MV-4-11 (cell line): ENCODE measurements at regions not wholly inside any gene's neighbourhood (a gene's known extent, or its start where the extent isn't known, plus 50 kb on each side); places are given as distances from the start of the nearest gene placed in this dataset.
"Not testable (repeated sequence)": the region's sequence is repeated elsewhere in the genome, so short reads cannot be mapped to it uniquely, and the experiment has no call there.

Experiments
- DNase-seq: peaks from one replicate; lab custom pipeline; 2025; lab: John Stamatoyannopoulos, UW

GRCh38 chr2:234802071-234802844, 149.6 kb upstream of the SH3BP4 start:
- no peak for DNase-seq

- DNase-seq: no peak
Measured at GRCh38 chr2:234797566-234798250, 154.1 kb upstream of the SH3BP4 start.

DNA sequence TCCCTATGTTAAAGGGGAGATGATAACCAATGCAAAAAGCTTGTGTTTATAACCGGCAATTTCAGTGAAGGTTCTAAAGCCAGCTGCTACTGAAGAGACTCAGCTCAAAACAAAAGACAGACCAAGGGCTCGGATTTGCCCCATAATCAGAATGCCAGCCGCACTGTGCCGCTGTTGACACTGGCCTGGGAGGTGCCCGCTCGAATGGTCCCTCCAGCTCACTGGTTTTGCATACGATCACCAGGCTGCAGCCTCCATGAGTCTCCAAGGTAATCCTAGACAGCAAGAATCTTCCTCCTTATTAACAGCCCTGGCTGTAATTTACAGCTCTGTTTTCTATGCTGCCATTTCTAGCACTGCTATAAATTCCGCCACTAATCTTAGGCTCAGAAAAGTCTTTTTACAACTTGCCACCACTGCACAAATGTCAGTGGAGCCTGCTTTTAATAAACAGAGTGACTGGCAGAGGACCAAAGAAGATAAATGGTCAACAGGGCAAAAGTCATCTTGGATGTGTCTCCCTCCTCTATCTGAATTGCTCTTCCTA, 155.7 kb upstream of the SH3BP4 start:
- no peak for DNase-seq

GRCh38 chr2:234795272-234795920, 156.4 kb upstream of the SH3BP4 start:
- no peak for DNase-seq

DNA sequence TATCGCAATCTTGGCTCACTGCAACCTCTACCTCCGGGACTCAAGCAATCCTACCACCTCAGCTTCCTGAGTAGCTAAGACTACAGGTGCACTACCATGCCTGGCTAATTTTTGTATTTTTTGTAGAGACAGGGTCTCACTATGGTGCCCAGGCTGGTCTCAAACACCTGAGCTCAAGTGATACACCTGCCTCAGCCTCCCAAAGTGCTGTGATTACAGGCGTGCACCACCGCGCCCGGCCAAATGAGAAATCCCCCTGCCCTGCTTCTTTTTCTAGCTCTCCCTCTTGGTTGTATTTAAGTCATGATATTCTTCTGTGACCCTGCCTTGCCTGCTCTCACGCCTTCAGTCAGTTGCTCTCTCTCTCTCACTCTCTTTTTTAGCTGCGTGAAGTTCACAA, 157.0 kb upstream of the SH3BP4 start:
- DNase-seq: no peak

GRCh38 chr2:234793212-234793785, 158.5 kb upstream of the SH3BP4 start:
- DNase-seq: no peak

- no peak for DNase-seq
Measured at GRCh38 chr2:234792621-234793022, 159.2 kb upstream of the SH3BP4 start.

GRCh38 chr2:234792096-234792495, 159.7 kb upstream of the SH3BP4 start:
- not testable (repeated sequence) for DNase-seq

DNA sequence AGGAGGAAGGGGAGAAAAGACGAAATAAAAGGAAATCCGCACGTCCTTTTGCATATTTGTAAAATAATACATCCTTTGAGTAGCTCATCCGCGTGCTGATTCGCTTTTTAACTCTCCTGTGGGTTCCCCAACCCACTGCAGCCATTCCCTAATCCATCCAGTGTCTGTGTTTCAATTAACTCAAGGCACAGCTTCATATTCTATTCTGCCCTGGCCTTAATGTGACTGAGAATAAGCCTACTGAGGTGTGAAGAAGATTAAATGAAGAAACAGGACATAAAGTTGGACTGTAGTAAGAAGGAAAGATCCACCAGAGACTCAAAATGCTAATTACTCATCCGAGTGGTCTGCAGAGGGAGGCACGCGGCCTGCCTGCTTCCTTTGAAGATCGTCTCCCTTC, 161.4 kb upstream of the SH3BP4 start:
- no peak for DNase-seq

DNA sequence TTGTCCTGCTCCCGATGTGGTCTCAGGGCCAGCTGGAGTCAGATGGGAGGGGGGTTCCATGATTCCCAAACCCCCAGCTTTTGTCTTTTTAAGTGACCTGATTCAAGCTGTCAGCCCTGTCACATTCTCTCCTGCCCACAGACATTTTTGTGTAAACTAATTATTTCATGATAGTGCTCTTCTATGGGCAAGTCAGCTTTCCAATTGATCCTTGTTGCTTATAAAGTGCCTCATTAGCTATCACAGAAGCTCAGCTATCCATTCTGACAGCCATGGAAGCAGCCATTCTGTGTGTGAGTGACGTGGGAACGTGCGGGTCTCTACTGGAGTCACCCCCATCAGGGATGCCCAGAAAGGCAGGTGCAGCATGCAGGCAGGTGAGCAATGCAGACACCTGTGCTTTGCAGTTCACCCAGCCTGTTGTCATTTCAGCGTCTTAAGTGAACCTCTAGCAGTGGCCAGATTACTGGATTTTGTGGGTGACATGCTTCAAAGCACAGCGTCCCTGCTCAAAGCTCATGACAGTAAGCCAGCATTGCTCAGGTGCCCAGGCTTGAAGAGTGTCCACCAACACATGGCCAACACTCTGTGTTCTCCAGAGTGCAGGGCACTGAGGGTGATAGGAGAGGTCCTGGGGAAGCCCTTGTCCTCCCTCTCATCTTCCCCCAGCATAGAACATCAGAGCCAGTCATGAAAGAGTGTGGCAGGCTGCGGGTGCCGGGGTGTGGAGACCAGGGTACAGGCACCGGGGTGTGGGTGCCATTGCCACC, 162.1 kb upstream of the SH3BP4 start:
- no peak for DNase-seq

- DNase-seq: no peak
Measured at GRCh38 chr2:234788841-234789240, 163.0 kb upstream of the SH3BP4 start.

DNA sequence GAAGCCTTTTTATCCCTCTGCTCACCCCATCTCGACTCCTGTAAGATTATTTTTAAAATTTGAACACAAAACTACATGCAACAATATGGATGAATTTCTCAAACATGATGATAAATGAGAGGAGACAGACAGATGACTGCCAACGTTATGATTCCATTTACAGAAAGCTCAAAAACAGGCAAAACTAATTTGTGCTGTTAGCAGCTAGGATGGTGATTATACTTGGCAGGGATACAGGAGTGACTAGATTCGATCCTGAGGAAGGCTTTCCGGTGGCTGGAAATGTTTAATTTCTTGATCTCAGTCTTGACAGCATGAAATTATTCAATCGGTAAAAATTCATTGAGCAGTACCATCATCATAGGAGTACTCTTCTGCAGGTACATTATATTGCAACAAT, 163.4 kb upstream of the SH3BP4 start:
- DNase-seq: no peak

DNA sequence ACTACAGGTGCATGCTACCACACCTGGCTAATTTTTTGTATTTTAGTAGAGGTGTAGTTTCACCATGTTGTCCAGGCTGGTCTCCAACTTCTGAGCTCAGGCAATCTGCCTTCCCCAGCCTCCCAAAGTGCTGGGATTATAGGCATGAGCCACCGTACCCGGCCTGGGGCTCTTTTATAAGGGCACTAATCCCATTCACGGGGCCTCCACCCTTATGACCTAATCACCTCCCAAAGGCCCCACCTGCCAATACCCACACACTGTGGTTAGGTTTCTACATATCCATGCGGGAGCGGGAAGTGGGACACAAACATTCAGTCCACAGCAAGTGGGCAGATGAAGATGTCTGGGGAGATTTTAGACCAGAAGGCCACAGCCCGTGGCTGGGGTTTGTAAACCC, 164.7 kb upstream of the SH3BP4 start:
- no peak for DNase-seq

DNA sequence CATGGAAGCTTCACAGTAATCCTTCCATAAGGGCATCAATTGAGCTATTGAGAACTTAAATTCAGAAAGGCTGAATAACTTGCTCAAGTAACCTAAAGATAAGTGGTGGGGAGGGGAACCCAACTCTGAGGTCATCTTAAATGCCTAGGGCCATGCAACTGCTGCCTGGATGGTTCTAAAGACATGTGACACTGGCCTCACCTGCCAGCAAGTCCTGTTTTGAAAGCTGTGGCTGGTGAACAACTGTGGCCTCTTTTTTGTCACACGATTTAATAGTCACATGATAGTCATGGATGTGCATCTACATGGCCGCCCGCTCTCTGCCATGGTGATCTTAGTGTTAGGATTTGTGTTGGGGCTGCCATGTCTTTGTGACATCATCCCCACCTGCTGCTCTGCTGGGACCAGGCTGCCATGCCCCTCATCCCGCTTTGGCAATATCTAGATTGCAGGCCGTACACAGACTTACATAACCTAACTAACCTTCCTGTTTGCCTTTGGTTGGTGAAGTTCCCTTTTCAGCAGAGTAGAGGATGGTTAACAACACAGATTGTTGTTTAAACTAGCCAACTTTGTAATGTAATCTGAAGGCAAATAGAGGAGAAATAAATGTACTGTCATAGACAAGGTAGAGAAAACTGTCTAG, 177.9 kb upstream of the SH3BP4 start:
- no peak for DNase-seq

- no peak for DNase-seq
Measured at GRCh38 chr2:234773129-234773528, 178.7 kb upstream of the SH3BP4 start.

- no peak for DNase-seq
Measured at GRCh38 chr2:234772733-234773060, 179.1 kb upstream of the SH3BP4 start.

DNA sequence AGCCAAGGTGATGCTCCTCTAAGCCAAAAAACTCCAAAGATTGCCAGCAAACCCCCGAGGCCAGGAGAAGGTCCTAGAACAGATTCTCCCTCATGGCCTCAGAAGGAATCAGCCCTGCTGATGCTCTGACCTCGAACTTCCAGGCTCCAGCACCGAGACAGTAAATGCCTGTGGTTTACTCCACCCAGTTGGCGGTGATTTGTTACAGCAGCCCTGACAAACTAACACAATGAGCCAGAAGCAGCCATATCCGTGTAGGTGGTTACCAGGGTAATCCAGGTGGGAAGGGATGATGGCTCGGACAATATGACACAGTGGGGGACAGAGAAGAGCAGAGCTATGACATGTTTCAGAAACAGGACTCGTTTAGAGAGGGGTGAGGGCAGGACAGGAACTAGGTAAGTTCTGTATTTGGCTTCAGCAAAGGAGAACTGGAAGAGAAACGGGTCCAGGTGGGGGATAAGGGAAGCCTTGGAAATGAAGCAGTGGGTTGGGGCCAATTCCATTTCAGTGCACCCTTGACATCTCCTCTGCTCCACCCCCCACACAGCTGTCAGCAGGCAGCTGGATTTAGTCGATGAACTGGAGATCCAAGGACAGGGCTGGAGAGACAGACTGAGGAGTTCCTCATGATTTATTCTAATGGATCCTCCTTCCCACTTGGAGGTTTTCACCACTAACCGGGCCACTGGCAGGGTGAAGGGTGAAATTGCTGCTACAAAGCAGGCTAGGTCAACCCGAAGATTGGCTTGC, 179.7 kb upstream of the SH3BP4 start:
- DNase-seq: no peak

DNA sequence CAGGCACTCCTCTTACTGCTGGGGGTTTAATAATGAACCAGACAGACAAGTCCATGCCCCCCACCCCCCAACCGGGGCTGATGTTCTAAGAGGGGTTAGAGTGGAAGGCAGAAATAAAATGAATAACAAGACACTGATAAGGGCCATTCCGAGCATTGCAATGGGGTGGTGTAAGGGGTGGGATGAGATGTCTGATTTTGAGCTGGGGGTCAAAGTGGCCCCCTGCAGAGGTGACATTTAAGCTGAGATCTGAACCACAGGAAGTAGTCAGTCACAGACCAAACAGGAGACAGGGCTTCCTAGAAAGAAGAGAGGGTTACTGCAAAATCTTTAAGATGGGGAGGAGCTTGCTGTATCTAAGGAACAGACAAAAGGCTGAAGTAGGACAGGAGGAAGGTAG, 180.6 kb upstream of the SH3BP4 start:
- no peak for DNase-seq

- DNase-seq: no peak
Measured at GRCh38 chr2:234770715-234771141, 181.1 kb upstream of the SH3BP4 start.

DNA sequence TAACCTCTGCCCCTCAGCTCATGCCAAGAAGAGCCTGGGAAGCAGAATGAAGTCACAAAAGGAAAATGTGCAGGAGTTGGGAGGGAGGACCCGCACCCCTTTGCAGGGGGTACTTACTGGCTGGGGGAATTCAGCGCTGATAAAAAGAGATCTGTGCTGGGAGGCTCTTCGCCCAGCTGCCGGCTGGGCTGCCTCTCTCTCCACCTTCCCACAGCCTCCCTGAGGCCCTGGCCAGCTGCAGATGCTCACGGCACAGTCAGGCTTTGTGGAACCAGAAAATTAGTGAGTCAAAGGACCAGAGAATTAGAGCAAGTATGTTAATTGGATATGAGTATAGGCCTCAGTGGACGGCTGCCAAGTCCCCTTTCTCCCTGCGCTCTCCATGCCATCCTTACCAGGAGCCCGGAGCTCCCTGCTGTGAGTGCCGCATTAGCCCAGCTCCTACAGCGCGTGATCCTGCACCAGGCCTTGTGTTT, 181.7 kb upstream of the SH3BP4 start:
- no peak for DNase-seq
